Transverse colon (tissue), 4 donors: ENCODE measurements at regions not wholly inside any gene's neighbourhood (a gene's known extent, or its start where the extent isn't known, plus 50 kb on each side); places are given as distances from the start of the nearest gene placed in this dataset.
"Not testable (repeated sequence)": the region's sequence is repeated elsewhere in the genome, so short reads cannot be mapped to it uniquely, and the experiment has no call there.

Source experiments
- DNase-seq: peaks from one replicate; pipeline ENCODE4 v3.0.0-alpha.2; 2019
- H3K27ac ChIP-seq, 4 donors: fragments of 200-600 bp; sonication (generic); 2 replicates each; pipeline ENCODE4 v1.5.1; 2016 to 2018; ENCODE audit warnings: inconsistent platforms in 4 of 4
- H3K27me3 ChIP-seq: fragments of 200-600 bp; sonication (generic); 2 replicates; pipeline ENCODE4 v1.5.1; 2017; ENCODE audit warnings: inconsistent platforms
- H3K36me3 ChIP-seq, 4 donors: fragments of 200-600 bp; sonication (generic); 2 replicates each; pipeline ENCODE4 v1.5.1; 2017 to 2019; ENCODE audit warnings: inconsistent platforms in 4 of 4
- H3K4me1 ChIP-seq, 4 donors: fragments of 200-600 bp; sonication (generic); 2 replicates each; pipeline ENCODE4 v1.5.1; 2017 to 2020; ENCODE audit warnings: inconsistent platforms in 4 of 4
- H3K4me3 ChIP-seq, 4 donors: fragments of 200-600 bp; sonication (generic); 1 replicate in 1 of 4; 2 replicates in 3 of 4; pipeline versions ENCODE4 v1.5.1 to v1.6.1; 2017 to 2019; ENCODE audit warnings: inconsistent platforms in 4 of 4
- H3K9me3 ChIP-seq, 2 donors: fragments of 200-600 bp; sonication (generic); 2 replicates each; pipeline ENCODE4 v1.5.1; 2017 to 2019; ENCODE audit warnings: inconsistent platforms in 2 of 2
- CTCF ChIP-seq, 5 experiments: fragments of 200-600 bp in 3 of 5; fragments of 450-650 bp in 2 of 5; sonication (generic) in 3 of 5; IDR thresholded peaks; 1 replicate in 2 of 5; 2 replicates in 3 of 5; pipeline ENCODE4 v1.5.1; 2016 to 2017; ENCODE audit warnings: antibody characterized with exemption in 5 of 5, inconsistent platforms in 3 of 5, mild to moderate bottlenecking in 2 of 5, moderate library complexity in 1 of 5
- EP300 ChIP-seq: sonication (generic); formaldehyde crosslinking; IDR thresholded peaks from one replicate; pipeline ENCODE4 v1.6.1; 2017; ENCODE audit warnings: antibody characterized with exemption, low read depth
- POLR2A ChIP-seq: fragments of 450-650 bp; IDR thresholded peaks from one replicate; pipeline ENCODE4 v1.6.1; 2016; ENCODE audit warnings: antibody characterized with exemption, mild to moderate bottlenecking, moderate library complexity
- POLR2AphosphoS5 ChIP-seq, 3 donors: sonication (generic); formaldehyde crosslinking; IDR thresholded peaks; one replicate each; pipeline ENCODE4 v1.6.1; 2016; ENCODE audit warnings: antibody characterized with exemption in 3 of 3
- WGBS, 2 donors: methylation state at CpG; one replicate each; pipeline ENCODE4 v1.1.5; 2018; ENCODE audit warnings: low coverage in 1 of 2; 5-methylcytosine and 5-hydroxymethylcytosine counted together
- in situ Hi-C, 4 donors: fragments of 200-750 bp; cut with MboI; loops; one replicate each; pipeline versions ENCODE4 v1.15.0 to v1.15.1; 2017; ENCODE audit warnings: low sequenced_read_pairs in 3 of 4, low pct_ligation_motif_present in 1 of 4, low pct_unique_long_range_greater_than_20kb in 1 of 4
- intact Hi-C: fragments of 100-400 bp; cut with DNase I; formaldehyde crosslinking; loops from one replicate; pipeline ENCODE4 v1.15.1; 2023; ENCODE audit warnings: low total_unique reads

DNA sequence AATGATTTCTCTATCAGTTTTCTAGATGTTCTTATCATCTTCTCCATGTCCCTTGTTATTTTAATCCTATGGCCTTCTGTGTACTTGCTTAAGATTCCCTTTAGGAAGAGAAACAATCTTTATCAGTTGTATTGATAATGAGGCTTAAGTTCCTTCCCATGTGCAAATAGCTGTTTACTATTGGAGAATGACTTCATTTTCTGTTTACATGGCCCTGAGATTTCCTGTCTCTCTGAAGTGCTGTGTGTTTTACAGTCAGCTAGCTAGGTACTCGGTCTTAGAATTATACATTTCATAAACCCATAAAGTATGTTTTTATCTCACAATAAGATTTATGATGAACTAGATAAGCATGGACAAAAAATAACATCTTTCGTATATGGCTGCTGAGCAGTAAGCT, 67.5 kb upstream of the CCDC179 start:
- H3K36me3 ChIP-seq, result no peaks in the 10 kb centered on the region
- in situ Hi-C loops (no loop called here), intact Hi-C loops (no loop called here)
- TF ChIP-seq CTCF (IDR thresholded peaks at IDR 0.05), result no peak
- H3K9me3 ChIP-seq, result no peaks in the 10 kb centered on the region
- WGBS, 2 donors, result 36 to 59% methylated on average over 2 of the region's 2 CpGs
- no peak overlapping the region for H3K27ac ChIP-seq
- no peak overlapping the region for H3K4me3 ChIP-seq
- no peaks in the 10 kb centered on the region for H3K27me3 ChIP-seq
- DNase-seq, result no peak
- H3K4me1 ChIP-seq, result peaks cover 0 to 5% (median 0%) of the 10 kb centered on the region in 4 donors

DNA sequence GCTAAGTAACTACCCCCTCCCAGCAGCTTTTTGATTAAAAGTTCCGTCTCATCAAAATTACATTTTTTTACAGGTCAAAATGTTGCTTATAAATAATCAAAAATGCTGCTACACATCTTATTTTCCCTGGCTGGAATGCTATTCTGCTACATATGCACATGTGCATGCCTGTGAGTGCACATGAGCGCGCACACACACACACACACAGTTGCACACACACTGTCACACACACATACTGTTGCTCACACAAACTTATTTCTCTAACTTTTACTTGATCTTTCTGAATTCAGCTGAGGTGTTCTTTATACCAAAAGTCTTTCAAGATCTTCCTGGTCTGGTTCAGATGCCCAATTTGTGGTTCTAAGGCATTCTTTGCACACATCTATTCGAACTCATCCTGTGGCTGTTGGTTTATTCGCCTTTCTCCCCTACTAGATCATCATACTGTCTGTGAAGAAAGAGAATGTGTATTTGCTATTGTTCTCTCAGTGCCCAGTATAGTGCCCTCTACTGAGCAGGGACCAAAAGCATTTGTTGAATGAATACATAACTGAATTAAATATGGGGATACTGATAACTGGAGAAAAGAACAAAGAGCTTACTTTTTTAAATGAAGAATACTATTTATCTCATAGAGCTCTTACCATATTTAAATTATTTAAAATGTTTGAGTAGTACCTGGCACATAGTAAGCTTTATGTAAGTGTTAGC, 68.1 kb upstream of the CCDC179 start:
- no peak for DNase-seq
- 62 to 64% methylated on average over 4 to 5 of the region's 5 CpGs for WGBS, 2 donors
- Histone ChIP-seq H3K27ac (no peak overlapping the region), H3K27me3 (no peaks in the 10 kb centered on the region), H3K4me3 (no peak overlapping the region), H3K36me3 (no peaks in the 10 kb centered on the region), H3K4me1 (peaks cover 0 to 5% (median 0%) of the 10 kb centered on the region in 4 donors), H3K9me3 (no peaks in the 10 kb centered on the region)
- TF ChIP-seq EP300 (no peak), CTCF (IDR thresholded peaks at IDR 0.05) (no peak), POLR2A (no peak), POLR2AphosphoS5 (IDR thresholded peaks at IDR 0.05) (no peak)
- in situ Hi-C loops, result no loop called here
- intact Hi-C loops, result no loop called here

GRCh38 chr11:22930816-22931594, 70.7 kb upstream of the CCDC179 start:
- H3K36me3 ChIP-seq, result no peaks in the 10 kb centered on the region
- H3K4me3 ChIP-seq, result no peak overlapping the region
- peaks cover 0 to 5% (median 0%) of the 10 kb centered on the region in 4 donors for H3K4me1 ChIP-seq
- no peaks in the 10 kb centered on the region for H3K9me3 ChIP-seq
- no peak overlapping the region for H3K27ac ChIP-seq
- TF ChIP-seq CTCF (IDR thresholded peaks at IDR 0.05) (no peak), POLR2A (no peak), POLR2AphosphoS5 (IDR thresholded peaks at IDR 0.05) (no peak), EP300 (no peak)
- no peak for DNase-seq
- H3K27me3 ChIP-seq, result no peaks in the 10 kb centered on the region
- intact Hi-C loops (no loop called here), in situ Hi-C loops (no loop called here)
- 82 to 84% methylated on average over 4 to 5 of the region's 5 CpGs for WGBS, 2 donors

- H3K36me3 ChIP-seq, result no peaks in the 10 kb centered on the region
- no peak for DNase-seq
- 95 to 100% methylated on average over 1 of the region's 1 CpG for WGBS, 2 donors
- no peak overlapping the region for H3K27ac ChIP-seq
- in situ Hi-C loops, result no loop called here
- no peak overlapping the region for H3K4me3 ChIP-seq
- intact Hi-C loops, result no loop called here
- no peaks in the 10 kb centered on the region for H3K4me1 ChIP-seq
- no peaks in the 10 kb centered on the region for H3K27me3 ChIP-seq
- no peaks in the 10 kb centered on the region for H3K9me3 ChIP-seq
- TF ChIP-seq EP300 (no peak), POLR2AphosphoS5 (IDR thresholded peaks at IDR 0.05) (no peak), CTCF (IDR thresholded peaks at IDR 0.05) (no peak), POLR2A (no peak)
Measured at GRCh38 chr11:22938691-22939090, 78.4 kb upstream of the CCDC179 start.

GRCh38 chr11:22941544-22941943, 81.3 kb upstream of the CCDC179 start:
- H3K36me3 ChIP-seq, in situ Hi-C loops, H3K27ac ChIP-seq, H3K9me3 ChIP-seq, intact Hi-C loops, H3K4me1 ChIP-seq, H3K4me3 ChIP-seq, H3K27me3 ChIP-seq, DNase-seq: not testable (repeated sequence)
- WGBS, 2 donors, result 87 to 89% methylated on average over 3 of the region's 3 CpGs
